GM18505 (cell line): ENCODE measurements at regions not wholly inside any gene's neighbourhood (a gene's known extent, or its start where the extent isn't known, plus 50 kb on each side); places are given as distances from the start of the nearest gene placed in this dataset.

ENCODE experiments used
- ATAC-seq: cut with Tn5 transposase; IDR thresholded peaks from one replicate; pipeline ENCODE4 v1.9.1; 2021; ENCODE audit not compliant: unreplicated experiment
- POLR2A ChIP-seq: IDR thresholded peaks from 4 replicates; pipeline ENCODE4 v1.6.1; 2011; ENCODE audit warnings: borderline replicate concordance; ENCODE audit not compliant: insufficient read depth, insufficient read length; ENCODE audit errors: extremely low read depth

- ATAC-seq, result no peak
- no peak for TF ChIP-seq POLR2A
These were observed 277.7 kb upstream of the TSHZ3 start for GRCh38 chr19:31626941-31627340.

GRCh38 chr19:31627620-31628365, 278.6 kb upstream of the TSHZ3 start:
- no peak for TF ChIP-seq POLR2A
- no peak for ATAC-seq

- no peak for TF ChIP-seq POLR2A
- ATAC-seq, result no peak
These were observed 280.5 kb upstream of the TSHZ3 start for GRCh38 chr19:31629579-31630363.

GRCh38 chr19:31633014-31633413, 283.8 kb upstream of the TSHZ3 start:
- ATAC-seq, result no peak
- no peak for TF ChIP-seq POLR2A

GRCh38 chr19:31639306-31639705, 290.1 kb upstream of the TSHZ3 start:
- TF ChIP-seq POLR2A, result no peak
- ATAC-seq, result no peak

- no peak for ATAC-seq
- TF ChIP-seq POLR2A, result no peak
These were observed 292.4 kb upstream of the TSHZ3 start for GRCh38 chr19:31641591-31641990.

GRCh38 chr19:31648347-31648746, 299.1 kb upstream of the TSHZ3 start:
- ATAC-seq, result no peak
- TF ChIP-seq POLR2A, result no peak

GRCh38 chr19:31656507-31656906, 307.3 kb upstream of the TSHZ3 start:
- no peak for TF ChIP-seq POLR2A
- ATAC-seq, result no peak

GRCh38 chr19:31658993-31659896, 310.0 kb upstream of the TSHZ3 start:
- no peak for TF ChIP-seq POLR2A
- ATAC-seq, result no peak

GRCh38 chr19:31659897-31660210, 310.6 kb upstream of the TSHZ3 start:
- ATAC-seq, result no peak
- no peak for TF ChIP-seq POLR2A

- ATAC-seq, result no peak
- TF ChIP-seq POLR2A, result no peak
These were observed 314.9 kb upstream of the TSHZ3 start for GRCh38 chr19:31664096-31664495.

GRCh38 chr19:31664997-31665396, 315.8 kb upstream of the TSHZ3 start:
- no peak for ATAC-seq

GRCh38 chr19:31666126-31666525, 316.9 kb upstream of the TSHZ3 start:
- no peak for TF ChIP-seq POLR2A
- ATAC-seq, result no peak

More at GRCh38 chr19:31664997-31665396, 315.8 kb upstream of the TSHZ3 start:
- no peak for TF ChIP-seq POLR2A
